ENCODE measurements at regions not wholly inside any gene's neighbourhood (a gene's known extent, or its start where the extent isn't known, plus 50 kb on each side); places are given as distances from the start of the nearest gene placed in this dataset.
A peak's percentile ranks its signal among the peaks of the same experiment; 100 is the strongest.

GRCh38 chr14:100467046-100467750 is 120.0 kb downstream of the BEGAIN start:
- FAIRE-seq (no peak), DNase-seq (ENCODE audit: low read depth in 1 of 2, low spot score in 2 of 2) (no peak)
- H3K27ac ChIP-seq (ENCODE audit: low read depth, low read length): no peak overlapping the region
- H3K4me3 ChIP-seq (ENCODE audit: extremely low read depth in 1 of 4, insufficient read depth in 2 of 4, low read depth in 3 of 4, low read length in 4 of 4): no peak overlapping the region
- no peak overlapping the region for H2BK120ac ChIP-seq (replicated peaks; ENCODE audit: low read depth, low read length)
- H3K23ac ChIP-seq (ENCODE audit: insufficient read length): no peak overlapping the region
- peak overlapping the region; percentile 83; the same call in 1 of the 2 replicates for H2BK15ac ChIP-seq (ENCODE audit: low read length)
- H2BK12ac ChIP-seq (ENCODE audit: low read depth, low read length): 0 out of 2 replicates have a peak overlapping the region, but pooled peaks have one; percentile 79
- H4K91ac ChIP-seq (replicated peaks; ENCODE audit: insufficient read length, low read length): no peak overlapping the region
- H3K79me1 ChIP-seq (ENCODE audit: low read depth, low read length): no peaks in the 10 kb centered on the region
- no peaks in the 10 kb centered on the region for H3K27me3 ChIP-seq (replicated peaks in 1 of 4; ENCODE audit: control insufficient read depth in 3 of 4, extremely low read depth in 1 of 4, insufficient read depth in 3 of 4, low read length in 3 of 4)
- H3K9me3 ChIP-seq (ENCODE audit: insufficient read depth in 2 of 2, low read depth in 1 of 2, low read length in 1 of 2): no peaks in the 10 kb centered on the region
- H3K18ac ChIP-seq (ENCODE audit: extremely low read depth, low read length): no peak overlapping the region
- no peaks in the 10 kb centered on the region for H3K36me3 ChIP-seq (ENCODE audit: control insufficient read depth in 2 of 4, insufficient read depth in 4 of 4, low read length in 3 of 4)
- no peak overlapping the region for H4K8ac ChIP-seq (ENCODE audit: extremely low read depth, insufficient read depth, low read length)
- POLR2A ChIA-PET (ENCODE audit: partially characterized antibody): no interaction called here
- H3K79me2 ChIP-seq (ENCODE audit: control insufficient read depth in 1 of 2, insufficient read depth in 2 of 2, low read length in 2 of 2): no peaks in the 10 kb centered on the region
- 0 out of 2 replicates have a peak overlapping the region, but pooled peaks have one; percentile 69 for H2BK20ac ChIP-seq (ENCODE audit: low read length)
- no peak for TF ChIP-seq PHF8 (conservative IDR thresholded peaks at IDR 0.05; ENCODE audit: low read depth, low read length)
- TF ChIP-seq CHD1 (IDR thresholded peaks at IDR 0.05; ENCODE audit: low read depth, low read length): no peak
- TF ChIP-seq NANOG (IDR thresholded peaks at IDR 0.05; ENCODE audit: insufficient read depth, low read depth, low read length, poor library complexity, severe bottlenecking): no peak
- no peak for TF ChIP-seq E2F6 (IDR thresholded peaks at IDR 0.05)
- no peak for TF ChIP-seq YY1 (IDR thresholded peaks at IDR 0.05; ENCODE audit: low read depth, low read length)
- no peak for TF ChIP-seq POU5F1 (IDR thresholded peaks at IDR 0.05; ENCODE audit: low read depth, low read length)
- H3K9ac ChIP-seq (replicated peaks in 1 of 4; ENCODE audit: extremely low read depth in 1 of 4, low read depth in 3 of 4, low read length in 3 of 4): no peak overlapping the region
- no peak overlapping the region for H3K14ac ChIP-seq (ENCODE audit: insufficient read length)
- no peak overlapping the region for H2AFZ ChIP-seq (ENCODE audit: low read length)
- no peak overlapping the region for H4K5ac ChIP-seq (ENCODE audit: insufficient read length, low read depth, low read length)
- no peak overlapping the region for H3K56ac ChIP-seq (replicated peaks; ENCODE audit: insufficient read length, low read depth, low read length)
- CTCF ChIA-PET (ENCODE audit: partially characterized antibody): interaction anchor here (0.6 to 3.8 kb wide), 11 partner anchors 11 to 186 kb away, joined by 3 to 39 read pairs (median 4); no protein-coding TSS in a partner anchor
- no peak overlapping the region; the same call in 1 of the 2 replicates for H2AK5ac ChIP-seq (ENCODE audit: low read depth, low read length)
- H4K20me1 ChIP-seq (replicated peaks in 1 of 2; ENCODE audit: control insufficient read depth in 1 of 2, insufficient read depth in 2 of 2, low read length in 2 of 2): peaks cover 0 to 2% of the 10 kb centered on the region in 2 experiments
- H3K23me2 ChIP-seq (ENCODE audit: low read depth, low read length): peaks cover 3% of the 10 kb centered on the region; the same call in 1 of the 2 replicates
- H3K4me1 ChIP-seq (replicated peaks in 1 of 4; ENCODE audit: control insufficient read depth in 3 of 4, insufficient read depth in 4 of 4, low read length in 3 of 4): peaks cover 3 to 12% (median 6%) of the 10 kb centered on the region in 4 experiments
- H3K4ac ChIP-seq (replicated peaks; ENCODE audit: insufficient read length, low read depth, low read length): no peak overlapping the region
- 81% methylated on average over 11 of the region's 11 CpGs; no CpG with 5 or more reads in 1 of the 2 experiments for WGBS, 2 experiments (ENCODE audit: extremely low coverage in 1 of 2, insufficient coverage in 1 of 2, insufficient read length in 1 of 2, insufficient replicate concordance in 2 of 2, low coverage in 1 of 2, low lambda C conversion rate in 2 of 2, missing lambda C conversion rate in 1 of 2)
- no peak overlapping the region for H2BK5ac ChIP-seq (ENCODE audit: low read depth, low read length)
- no peak overlapping the region for H3K4me2 ChIP-seq (ENCODE audit: insufficient read depth in 1 of 2, low read depth in 2 of 2, low read length in 2 of 2)

Data from H1 (cell line).